ENCODE measurements at regions not wholly inside any gene's neighbourhood (a gene's known extent, or its start where the extent isn't known, plus 50 kb on each side); places are given as distances from the start of the nearest gene placed in this dataset.

- TF ChIP-seq POLR2A (IDR thresholded peaks at IDR 0.05) (no peak), EP300 (IDR thresholded peaks at IDR 0.05) (no peak), POLR2AphosphoS5 (IDR thresholded peaks at IDR 0.05) (no peak)
Measured at GRCh38 chr2:182553483-182553882, 126.6 kb upstream of the PDE1A start.

Data from stomach (tissue), 4 donors.